ENCODE measurements at regions not wholly inside any gene's neighbourhood (a gene's known extent, or its start where the extent isn't known, plus 50 kb on each side); places are given as distances from the start of the nearest gene placed in this dataset.

DNA sequence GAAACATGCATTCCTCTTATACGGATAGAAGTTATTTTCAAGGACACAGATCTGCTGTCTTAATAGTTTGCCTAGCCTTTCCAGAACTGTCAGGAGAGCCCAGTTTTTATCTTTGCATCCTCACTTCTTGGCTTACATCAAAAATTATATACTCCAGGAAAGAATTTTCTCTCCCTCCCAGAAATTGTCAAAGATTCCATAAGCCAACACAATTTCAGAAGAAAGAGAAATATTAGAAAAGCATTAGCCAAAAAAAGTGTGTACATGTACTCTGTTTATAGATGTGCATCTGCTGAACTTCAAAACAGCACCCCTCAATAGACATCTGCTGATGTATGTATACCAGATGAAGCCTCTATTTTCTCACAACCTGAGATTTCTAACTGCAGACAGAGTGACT, 210.4 kb downstream of the METTL4 start:
- Histone ChIP-seq H3K4me1 (ENCODE audit: insufficient read depth, poor library complexity, severe bottlenecking) (no peaks in the 10 kb centered on the region), H3K27me3 (ENCODE audit: insufficient read depth, poor library complexity, severe bottlenecking) (no peaks in the 10 kb centered on the region), H3K4me3 (ENCODE audit: severe bottlenecking) (no peak overlapping the region), H3K9me3 (ENCODE audit: severe bottlenecking) (no peaks in the 10 kb centered on the region), H3K27ac (ENCODE audit: poor library complexity, severe bottlenecking) (no peak overlapping the region), H3K36me3 (ENCODE audit: low read depth) (no peaks in the 10 kb centered on the region)
- TF ChIP-seq, protein P1, sequence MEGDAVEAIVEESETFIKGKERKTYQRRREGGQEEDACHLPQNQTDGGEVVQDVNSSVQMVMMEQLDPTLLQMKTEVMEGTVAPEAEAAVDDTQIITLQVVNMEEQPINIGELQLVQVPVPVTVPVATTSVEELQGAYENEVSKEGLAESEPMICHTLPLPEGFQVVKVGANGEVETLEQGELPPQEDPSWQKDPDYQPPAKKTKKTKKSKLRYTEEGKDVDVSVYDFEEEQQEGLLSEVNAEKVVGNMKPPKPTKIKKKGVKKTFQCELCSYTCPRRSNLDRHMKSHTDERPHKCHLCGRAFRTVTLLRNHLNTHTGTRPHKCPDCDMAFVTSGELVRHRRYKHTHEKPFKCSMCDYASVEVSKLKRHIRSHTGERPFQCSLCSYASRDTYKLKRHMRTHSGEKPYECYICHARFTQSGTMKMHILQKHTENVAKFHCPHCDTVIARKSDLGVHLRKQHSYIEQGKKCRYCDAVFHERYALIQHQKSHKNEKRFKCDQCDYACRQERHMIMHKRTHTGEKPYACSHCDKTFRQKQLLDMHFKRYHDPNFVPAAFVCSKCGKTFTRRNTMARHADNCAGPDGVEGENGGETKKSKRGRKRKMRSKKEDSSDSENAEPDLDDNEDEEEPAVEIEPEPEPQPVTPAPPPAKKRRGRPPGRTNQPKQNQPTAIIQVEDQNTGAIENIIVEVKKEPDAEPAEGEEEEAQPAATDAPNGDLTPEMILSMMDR (IDR thresholded peaks at IDR 0.05; ENCODE audit: poor library complexity, severe bottlenecking): no peak
- DNase-seq (ENCODE audit: low spot score): no peak
- ATAC-seq (ENCODE audit: low read depth): no peak

DNA sequence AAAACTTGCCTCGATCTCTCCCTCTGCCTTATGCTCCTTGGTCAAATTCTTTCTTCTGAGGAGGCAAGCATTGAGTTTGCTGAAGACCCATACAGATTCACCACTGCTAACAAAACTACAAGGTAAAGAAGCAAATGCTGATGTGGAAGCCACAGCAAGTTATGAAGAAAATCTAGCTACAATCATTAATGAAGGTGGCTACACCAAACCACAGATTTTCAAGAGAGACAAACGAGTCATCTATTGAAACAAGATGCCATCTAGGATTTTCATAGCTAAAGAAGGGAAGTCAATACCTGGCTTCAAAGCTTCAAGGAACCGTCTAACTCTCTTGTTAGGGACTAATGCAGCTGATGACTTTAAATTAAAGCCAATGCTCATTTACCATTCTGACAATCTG, 203.2 kb downstream of the METTL4 start:
- DNase-seq (ENCODE audit: low spot score) (no peak), ATAC-seq (ENCODE audit: low read depth) (no peak)
- H3K27me3 ChIP-seq (ENCODE audit: insufficient read depth, poor library complexity, severe bottlenecking): no peaks in the 10 kb centered on the region
- no peaks in the 10 kb centered on the region for H3K4me1 ChIP-seq (ENCODE audit: insufficient read depth, poor library complexity, severe bottlenecking)
- H3K4me3 ChIP-seq (ENCODE audit: severe bottlenecking): no peak overlapping the region
- no peak overlapping the region for H3K27ac ChIP-seq (ENCODE audit: poor library complexity, severe bottlenecking)
- TF ChIP-seq, protein P1 (IDR thresholded peaks at IDR 0.05; ENCODE audit: poor library complexity, severe bottlenecking): no peak
- no peaks in the 10 kb centered on the region for H3K9me3 ChIP-seq (ENCODE audit: severe bottlenecking)
- no peaks in the 10 kb centered on the region for H3K36me3 ChIP-seq (ENCODE audit: low read depth)

DNA sequence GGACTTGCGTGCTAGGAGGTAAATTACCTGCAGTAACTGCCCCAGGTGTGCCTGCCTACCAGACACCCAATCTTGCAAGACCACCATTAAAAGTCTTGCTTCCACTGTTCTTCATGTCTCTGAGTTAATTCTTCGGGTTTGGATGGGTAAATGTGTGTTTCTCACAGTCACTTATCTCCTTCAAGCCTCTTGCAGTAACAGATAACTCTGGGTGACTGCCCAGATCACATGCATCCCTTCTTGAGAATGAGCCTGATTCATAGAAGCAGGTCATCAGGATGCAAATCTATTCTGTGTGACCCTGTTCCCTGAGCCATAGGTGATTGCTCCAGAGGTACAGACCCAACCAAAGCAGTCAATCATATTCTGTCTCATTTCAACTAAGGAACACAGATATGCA, 194.6 kb downstream of the METTL4 start:
- H3K27me3 ChIP-seq (ENCODE audit: insufficient read depth, poor library complexity, severe bottlenecking): no peaks in the 10 kb centered on the region
- DNase-seq (ENCODE audit: low spot score) (no peak), ATAC-seq (ENCODE audit: low read depth) (no peak)

DNA sequence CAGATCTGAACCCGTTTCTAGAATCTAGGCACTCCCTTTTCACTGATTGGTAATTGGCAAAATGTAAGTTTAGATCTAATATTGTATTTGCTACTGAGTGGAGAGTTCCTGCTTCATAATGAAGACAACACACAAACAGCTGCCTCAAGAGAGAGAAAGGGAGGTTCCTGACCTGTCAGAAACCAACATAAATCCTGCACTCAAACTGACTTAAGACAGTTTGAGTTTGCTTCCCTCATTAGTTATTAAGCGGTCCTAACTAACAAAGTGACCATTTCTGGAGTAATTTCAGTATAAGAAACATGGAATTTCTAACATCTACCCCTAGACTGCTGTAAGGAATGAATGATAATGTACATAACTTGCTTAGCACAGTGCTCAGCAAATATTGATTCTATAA, 191.2 kb downstream of the METTL4 start:
- H3K9me3 ChIP-seq (ENCODE audit: severe bottlenecking): no peaks in the 10 kb centered on the region
- TF ChIP-seq, protein P1 (IDR thresholded peaks at IDR 0.05; ENCODE audit: poor library complexity, severe bottlenecking): no peak
- no peak overlapping the region for H3K4me3 ChIP-seq (ENCODE audit: severe bottlenecking)
- H3K27ac ChIP-seq (ENCODE audit: poor library complexity, severe bottlenecking): no peak overlapping the region
- DNase-seq (ENCODE audit: low spot score) (no peak), ATAC-seq (ENCODE audit: low read depth) (no peak)
- no peaks in the 10 kb centered on the region for H3K27me3 ChIP-seq (ENCODE audit: insufficient read depth, poor library complexity, severe bottlenecking)
- no peaks in the 10 kb centered on the region for H3K4me1 ChIP-seq (ENCODE audit: insufficient read depth, poor library complexity, severe bottlenecking)
- no peaks in the 10 kb centered on the region for H3K36me3 ChIP-seq (ENCODE audit: low read depth)

More for the DNA sequence above, 194.6 kb downstream of the METTL4 start:
- H3K27ac ChIP-seq (ENCODE audit: poor library complexity, severe bottlenecking): no peak overlapping the region
- no peak overlapping the region for H3K4me3 ChIP-seq (ENCODE audit: severe bottlenecking)
- H3K36me3 ChIP-seq (ENCODE audit: low read depth): no peaks in the 10 kb centered on the region
- TF ChIP-seq, protein P1 (IDR thresholded peaks at IDR 0.05; ENCODE audit: poor library complexity, severe bottlenecking): no peak
- H3K9me3 ChIP-seq (ENCODE audit: severe bottlenecking): no peaks in the 10 kb centered on the region
- no peaks in the 10 kb centered on the region for H3K4me1 ChIP-seq (ENCODE audit: insufficient read depth, poor library complexity, severe bottlenecking)

DNA sequence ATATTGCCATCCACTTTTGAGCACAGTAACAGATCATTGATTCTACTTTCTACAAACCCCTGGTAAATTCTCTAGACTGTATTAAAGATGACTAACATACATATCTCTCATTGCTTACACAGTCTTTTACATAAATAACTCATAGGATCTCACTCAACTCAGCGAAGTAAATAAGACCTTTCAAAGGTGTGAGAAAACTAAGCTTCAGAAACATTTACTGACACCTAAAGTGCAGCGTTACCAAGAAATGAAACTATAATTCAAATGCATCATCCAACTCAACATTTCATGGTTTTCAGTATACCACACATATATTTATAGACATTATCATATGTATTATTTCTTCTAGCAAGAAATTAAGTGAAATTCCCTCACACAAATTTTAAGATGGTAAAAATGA, 189.8 kb downstream of the METTL4 start:
- no peak overlapping the region for H3K27ac ChIP-seq (ENCODE audit: poor library complexity, severe bottlenecking)
- H3K4me3 ChIP-seq (ENCODE audit: severe bottlenecking): no peak overlapping the region
- no peak for ATAC-seq (ENCODE audit: low read depth)
- no peaks in the 10 kb centered on the region for H3K27me3 ChIP-seq (ENCODE audit: insufficient read depth, poor library complexity, severe bottlenecking)
- no peaks in the 10 kb centered on the region for H3K36me3 ChIP-seq (ENCODE audit: low read depth)
- TF ChIP-seq, protein P1 (IDR thresholded peaks at IDR 0.05; ENCODE audit: poor library complexity, severe bottlenecking): no peak
- H3K9me3 ChIP-seq (ENCODE audit: severe bottlenecking): peaks cover 2% of the 10 kb centered on the region
- DNase-seq (ENCODE audit: low spot score): no peak
- H3K4me1 ChIP-seq (ENCODE audit: insufficient read depth, poor library complexity, severe bottlenecking): no peaks in the 10 kb centered on the region
